Central memory CD4-positive, alpha-beta T cell (primary cell): ENCODE measurements at regions not wholly inside any gene's neighbourhood (a gene's known extent, or its start where the extent isn't known, plus 50 kb on each side); places are given as distances from the start of the nearest gene placed in this dataset.
"Not testable (repeated sequence)": the region's sequence is repeated elsewhere in the genome, so short reads cannot be mapped to it uniquely, and the experiment has no call there.

ENCODE experiments used
- DNase-seq: peaks from one replicate; pipeline ENCODE4 v3.0.0; 2022

GRCh38 chr15:98088307-98088945, 127.9 kb downstream of the ARRDC4 start:
- DNase-seq = not testable (repeated sequence)

GRCh38 chr15:98089352-98089751, 128.8 kb downstream of the ARRDC4 start:
- not testable (repeated sequence) for DNase-seq

GRCh38 chr15:98097986-98098385, 137.5 kb downstream of the ARRDC4 start:
- not testable (repeated sequence) for DNase-seq

- DNase-seq = not testable (repeated sequence)
Measured at GRCh38 chr15:98100606-98101005, 140.1 kb downstream of the ARRDC4 start.

GRCh38 chr15:98103570-98103969, 143.1 kb downstream of the ARRDC4 start:
- DNase-seq = no peak

- not testable (repeated sequence) for DNase-seq
Measured at GRCh38 chr15:98104386-98105151, 144.1 kb downstream of the ARRDC4 start.

GRCh38 chr15:98106615-98107194, 146.2 kb downstream of the ARRDC4 start:
- DNase-seq = not testable (repeated sequence)

GRCh38 chr15:98111806-98112205, 151.3 kb downstream of the ARRDC4 start:
- DNase-seq = no peak

GRCh38 chr15:98113327-98113726, 152.8 kb downstream of the ARRDC4 start:
- DNase-seq = no peak

- DNase-seq = no peak
Measured at GRCh38 chr15:98120561-98120960, 160.1 kb downstream of the ARRDC4 start.

- no peak for DNase-seq
Measured at GRCh38 chr15:98121536-98121935, 161.0 kb downstream of the ARRDC4 start.

GRCh38 chr15:98121957-98122356, 161.5 kb downstream of the ARRDC4 start:
- no peak for DNase-seq

- no peak for DNase-seq
Measured at GRCh38 chr15:98123297-98123696, 162.8 kb downstream of the ARRDC4 start.

GRCh38 chr15:98123834-98124233, 163.3 kb downstream of the ARRDC4 start:
- no peak for DNase-seq

- no peak for DNase-seq
Measured at GRCh38 chr15:98124581-98124980, 164.1 kb downstream of the ARRDC4 start.

GRCh38 chr15:98126326-98127085, 166.0 kb downstream of the ARRDC4 start:
- no peak for DNase-seq

GRCh38 chr15:98127586-98127985, 167.1 kb downstream of the ARRDC4 start:
- no peak for DNase-seq

- no peak for DNase-seq
Measured at GRCh38 chr15:98131924-98132323, 171.4 kb downstream of the ARRDC4 start.

- DNase-seq = no peak
Measured at GRCh38 chr15:98134905-98135304, 174.4 kb downstream of the ARRDC4 start.

- no peak for DNase-seq
Measured at GRCh38 chr15:98138910-98139309, 178.4 kb downstream of the ARRDC4 start.

- DNase-seq = no peak
Measured at GRCh38 chr15:98139337-98139736, 178.8 kb downstream of the ARRDC4 start.

- no peak for DNase-seq
Measured at GRCh38 chr15:98142572-98142971, 182.1 kb downstream of the ARRDC4 start.

- no peak for DNase-seq
Measured at GRCh38 chr15:98143116-98143515, 182.6 kb downstream of the ARRDC4 start.
